Trophoblast cell (in vitro differentiated cells and primary cell): ENCODE measurements at regions not wholly inside any gene's neighbourhood (a gene's known extent, or its start where the extent isn't known, plus 50 kb on each side); places are given as distances from the start of the nearest gene placed in this dataset.

Experiments
- DNase-seq, 2 donors: peaks; one replicate each; pipeline ENCODE4 v3.0.0-alpha.2; 2016
- H2AFZ ChIP-seq: 2 replicates; pipeline ENCODE4 v1.6.1; 2013; ENCODE audit warnings: low read length, moderate library complexity, mild to moderate bottlenecking; ENCODE audit not compliant: insufficient read depth, poor library complexity
- H2AK5ac ChIP-seq: 2 replicates; pipeline ENCODE4 v1.6.1; 2013; ENCODE audit warnings: mild to moderate bottlenecking, low read length
- H2BK120ac ChIP-seq: 2 replicates; pipeline ENCODE4 v1.6.1; 2013; ENCODE audit warnings: low read length, mild to moderate bottlenecking, moderate library complexity; ENCODE audit not compliant: insufficient read depth, poor library complexity
- H2BK12ac ChIP-seq: 2 replicates; pipeline ENCODE4 v1.6.1; 2013; ENCODE audit warnings: mild to moderate bottlenecking, low read length, moderate library complexity
- H2BK5ac ChIP-seq: 2 replicates; pipeline ENCODE4 v1.6.1; 2013; ENCODE audit warnings: low read length, low read depth, moderate library complexity, mild to moderate bottlenecking; ENCODE audit not compliant: poor library complexity
- H3K14ac ChIP-seq: 2 replicates; pipeline ENCODE4 v1.6.1; 2013; ENCODE audit warnings: mild to moderate bottlenecking, low read length
- H3K18ac ChIP-seq: 2 replicates; pipeline ENCODE4 v1.6.1; 2013; ENCODE audit warnings: mild to moderate bottlenecking, low read length
- H3K23ac ChIP-seq: 2 replicates; pipeline ENCODE4 v1.6.1; 2013; ENCODE audit warnings: low read length
- H3K27ac ChIP-seq: 2 replicates; pipeline ENCODE4 v1.5.1; 2013; ENCODE audit warnings: low read depth, mild to moderate bottlenecking, inconsistent platforms, low read length, moderate library complexity
- H3K27me3 ChIP-seq: 2 replicates; pipeline ENCODE4 v1.6.1; 2013; ENCODE audit warnings: inconsistent platforms, mild to moderate bottlenecking, low read length, moderate library complexity; ENCODE audit not compliant: insufficient read depth
- H3K36me3 ChIP-seq, 2 experiments: 1 replicate in 1 of 2; 2 replicates in 1 of 2; pipeline ENCODE4 v1.6.1; 2013; ENCODE audit warnings: low read length in 2 of 2, mild to moderate bottlenecking in 2 of 2, moderate library complexity in 1 of 2; ENCODE audit not compliant: insufficient read depth in 2 of 2, control insufficient read depth in 1 of 2
- H3K4ac ChIP-seq: 2 replicates; pipeline ENCODE4 v1.6.1; 2013; ENCODE audit warnings: low read depth, mild to moderate bottlenecking, low read length, moderate library complexity
- H3K4me1 ChIP-seq, 2 experiments: 1 replicate in 1 of 2; 2 replicates in 1 of 2; pipeline ENCODE4 v1.6.1; 2013; ENCODE audit warnings: low read length in 2 of 2, mild to moderate bottlenecking in 2 of 2, moderate library complexity in 1 of 2; ENCODE audit not compliant: insufficient read depth in 2 of 2, control insufficient read depth in 1 of 2
- H3K4me2 ChIP-seq: 2 replicates; pipeline ENCODE4 v1.6.1; 2013; ENCODE audit warnings: inconsistent platforms, mild to moderate bottlenecking, low read length, moderate library complexity
- H3K4me3 ChIP-seq: 2 replicates; pipeline ENCODE4 v1.5.1; 2013; ENCODE audit warnings: mild to moderate bottlenecking, low read depth, low read length, inconsistent platforms
- H3K79me1 ChIP-seq: one replicate; pipeline ENCODE4 v1.6.1; 2013; ENCODE audit warnings: low read length
- H3K79me2 ChIP-seq: 2 replicates; pipeline ENCODE4 v1.6.1; 2013; ENCODE audit warnings: low read length, mild to moderate bottlenecking; ENCODE audit not compliant: control insufficient read depth, insufficient read depth, poor library complexity
- H3K9ac ChIP-seq: 2 replicates; pipeline ENCODE4 v1.6.1; 2013; ENCODE audit warnings: mild to moderate bottlenecking, low read length
- H3K9me3 ChIP-seq: 2 replicates; pipeline ENCODE4 v1.6.1; 2013; ENCODE audit warnings: low read depth, mild to moderate bottlenecking, control low read depth, inconsistent platforms, low read length; ENCODE audit not compliant: insufficient read depth
- H4K12ac ChIP-seq: 2 replicates; pipeline ENCODE4 v1.6.1; 2013; ENCODE audit warnings: low read depth, mild to moderate bottlenecking, low read length, moderate library complexity
- H4K8ac ChIP-seq: 2 replicates; pipeline ENCODE4 v1.6.1; 2013; ENCODE audit warnings: low read depth, mild to moderate bottlenecking, low read length, moderate library complexity
- H4K91ac ChIP-seq: one replicate; pipeline ENCODE4 v1.6.1; 2013; ENCODE audit warnings: low read depth, mild to moderate bottlenecking, low read length, moderate library complexity
- WGBS: extraction: QIAGEN DNeasy Blood & Tissue Kit; methylation state at CpG from one replicate; pipeline ENCODE4 v1.1.7; 2013; ENCODE audit warnings: missing lambda C conversion rate; ENCODE audit not compliant: insufficient read length, insufficient coverage; ENCODE audit errors: extremely low coverage; 5-methylcytosine and 5-hydroxymethylcytosine counted together

DNA sequence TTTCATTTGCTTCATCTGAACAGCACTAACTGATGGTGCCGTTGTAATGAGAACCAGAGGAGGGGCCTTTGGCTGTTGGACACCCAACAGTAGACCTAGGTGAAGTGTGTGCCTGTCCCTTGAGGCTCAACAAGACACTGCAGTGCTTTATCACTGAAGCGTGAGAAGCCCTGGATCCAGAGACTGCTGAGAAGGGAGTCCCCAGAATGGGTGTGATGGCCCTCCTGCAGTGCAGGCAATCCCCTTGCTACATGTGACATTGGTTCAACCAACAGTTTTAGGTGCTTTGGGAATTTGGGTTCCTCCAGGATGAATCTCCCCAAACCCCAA lies 125.6 kb downstream of the BRD1 start:
- Histone ChIP-seq H3K27ac (no peak overlapping the region), H3K4me3 (no peak overlapping the region), H3K4me2 (no peak overlapping the region), H2BK12ac (no peak overlapping the region), H2BK5ac (no peak overlapping the region), H3K4me1 (no peaks in the 10 kb centered on the region), H4K8ac (no peak overlapping the region), H3K79me1 (no peaks in the 10 kb centered on the region), H3K23ac (no peak overlapping the region), H3K36me3 (no peaks in the 10 kb centered on the region), H3K18ac (no peak overlapping the region), H2AFZ (no peak overlapping the region), H4K91ac (no peak overlapping the region), H2BK120ac (no peak overlapping the region), H3K4ac (no peak overlapping the region), H3K27me3 (no peaks in the 10 kb centered on the region), H3K9me3 (peaks cover 9% of the 10 kb centered on the region), H3K9ac (no peak overlapping the region), H2AK5ac (no peak overlapping the region), H3K14ac (no peak overlapping the region), H4K12ac (no peak overlapping the region), H3K79me2 (no peaks in the 10 kb centered on the region)
- DNase-seq: no peak
- WGBS: no CpG with 5 or more reads among the region's 2 CpGs

DNA sequence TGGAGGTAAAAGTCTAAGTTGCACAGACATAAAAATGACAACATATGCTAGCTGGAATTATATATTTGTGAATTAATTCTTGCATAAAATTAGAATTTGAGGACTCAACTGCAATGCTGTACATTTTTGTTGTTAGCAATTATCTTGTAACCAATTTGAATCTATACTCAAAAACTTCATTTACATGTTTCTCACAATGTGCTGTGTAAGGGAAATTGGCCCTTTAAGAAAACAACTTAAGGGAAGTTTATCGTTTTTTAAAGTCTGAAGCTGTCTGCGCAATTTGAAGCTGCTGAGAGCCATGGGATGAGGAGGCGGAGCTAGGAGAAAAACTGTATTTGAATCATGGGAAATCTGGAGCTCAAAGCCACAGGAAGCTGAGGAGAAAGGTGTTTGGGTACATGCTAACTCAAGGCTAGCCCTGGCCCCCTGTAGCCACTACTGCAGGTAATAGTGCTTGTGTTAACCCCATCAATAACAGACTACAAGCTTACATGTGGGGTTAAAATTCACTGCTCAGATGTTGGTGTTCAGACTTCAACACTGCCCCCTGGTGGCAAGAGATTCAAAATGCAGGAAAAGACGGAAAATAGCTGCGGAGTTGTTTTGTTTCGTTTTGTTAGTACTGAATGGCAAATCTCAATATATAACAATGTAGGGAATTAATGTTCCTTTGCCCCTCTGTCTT lies 126.1 kb downstream of the BRD1 start:
- Histone ChIP-seq H3K4me3 (no peak overlapping the region), H3K27ac (no peak overlapping the region), H3K79me2 (no peaks in the 10 kb centered on the region), H2AFZ (no peak overlapping the region), H3K36me3 (no peaks in the 10 kb centered on the region), H3K23ac (no peak overlapping the region), H3K4me2 (no peak overlapping the region), H2BK120ac (no peak overlapping the region), H3K4ac (no peak overlapping the region), H3K79me1 (no peaks in the 10 kb centered on the region), H3K18ac (no peak overlapping the region), H4K91ac (no peak overlapping the region), H3K27me3 (no peaks in the 10 kb centered on the region), H3K4me1 (no peaks in the 10 kb centered on the region), H4K8ac (no peak overlapping the region), H3K9ac (no peak overlapping the region), H4K12ac (no peak overlapping the region), H2AK5ac (no peak overlapping the region), H2BK12ac (no peak overlapping the region), H3K9me3 (peaks cover 9% of the 10 kb centered on the region), H3K14ac (no peak overlapping the region), H2BK5ac (no peak overlapping the region)
- DNase-seq: no peak
- no CpG with 5 or more reads among the region's 6 CpGs for WGBS

DNA sequence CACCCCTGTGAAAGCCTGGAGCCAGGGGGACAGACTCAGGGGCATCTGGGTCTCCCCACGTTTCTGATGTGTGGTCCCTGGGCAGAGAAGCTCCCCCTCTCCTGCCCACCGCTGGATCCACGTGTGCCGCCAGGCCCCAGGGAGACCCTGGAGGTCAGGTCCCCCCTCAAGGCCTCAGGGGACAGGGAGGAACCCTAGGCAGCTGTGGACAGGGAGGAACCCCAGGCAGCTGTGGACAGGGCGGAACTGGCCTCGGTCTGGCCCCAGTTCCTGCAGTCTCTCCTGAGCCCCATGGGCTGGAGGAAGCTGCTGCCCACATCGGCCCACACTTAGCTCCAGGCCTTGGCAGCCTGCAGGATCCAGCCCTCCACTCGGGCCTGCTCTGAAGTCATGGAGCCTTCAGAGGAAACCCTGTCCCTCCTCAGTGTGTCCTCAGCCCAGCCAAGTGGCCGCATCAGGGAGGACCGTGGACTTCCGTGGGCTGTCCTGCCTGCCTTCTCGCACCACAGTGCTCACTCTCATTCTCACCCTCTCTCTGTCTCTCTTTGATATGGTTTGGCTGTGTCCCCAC lies 127.7 kb downstream of the BRD1 start:
- Histone ChIP-seq H2BK5ac (no peak overlapping the region), H3K14ac (no peak overlapping the region), H2AK5ac (no peak overlapping the region), H2BK120ac (no peak overlapping the region), H3K4me1 (no peaks in the 10 kb centered on the region), H3K27ac (no peak overlapping the region), H4K8ac (no peak overlapping the region), H3K9ac (no peak overlapping the region), H2BK12ac (no peak overlapping the region), H3K23ac (no peak overlapping the region), H3K27me3 (no peaks in the 10 kb centered on the region), H2AFZ (no peak overlapping the region), H3K9me3 (peaks cover 9% of the 10 kb centered on the region), H3K18ac (no peak overlapping the region), H3K4me3 (no peak overlapping the region), H3K79me1 (no peaks in the 10 kb centered on the region), H3K36me3 (no peaks in the 10 kb centered on the region), H4K91ac (no peak overlapping the region), H4K12ac (no peak overlapping the region), H3K4ac (no peak overlapping the region), H3K4me2 (no peak overlapping the region), H3K79me2 (no peaks in the 10 kb centered on the region)
- no CpG with 5 or more reads among the region's 12 CpGs for WGBS
- no peak for DNase-seq

DNA sequence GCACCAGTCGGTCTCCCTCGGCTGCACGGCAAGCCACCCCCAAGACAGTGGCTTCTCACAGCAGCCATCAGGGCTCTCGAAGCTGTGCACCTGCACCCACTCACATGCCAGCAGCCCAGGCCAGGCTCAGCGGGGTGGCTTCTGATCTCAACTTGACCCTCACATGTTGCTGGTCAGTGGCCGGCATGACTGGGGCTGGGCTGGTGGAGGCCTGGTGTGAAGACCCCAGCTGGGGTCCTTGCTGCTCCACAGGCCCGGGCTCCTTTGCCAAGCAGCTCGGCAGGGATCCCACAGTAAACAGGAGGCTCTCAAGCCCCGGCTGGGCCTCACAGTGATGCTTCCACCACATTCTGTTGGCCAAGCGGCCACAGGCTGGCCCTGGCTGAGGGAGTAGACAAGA lies 128.2 kb downstream of the BRD1 start:
- Histone ChIP-seq H2AFZ (no peak overlapping the region), H2BK12ac (no peak overlapping the region)
- DNase-seq: no peak

More for the DNA sequence above, 128.2 kb downstream of the BRD1 start:
- H2BK120ac ChIP-seq: no peak overlapping the region
- no peak overlapping the region for H3K4me2 ChIP-seq
- no peaks in the 10 kb centered on the region for H3K79me1 ChIP-seq
- no peak overlapping the region for H4K12ac ChIP-seq
- H3K36me3 ChIP-seq: no peaks in the 10 kb centered on the region
- no peak overlapping the region for H3K14ac ChIP-seq
- no peak overlapping the region for H4K91ac ChIP-seq
- H2BK5ac ChIP-seq: no peak overlapping the region
- H3K27me3 ChIP-seq: no peaks in the 10 kb centered on the region
- peaks cover 11% of the 10 kb centered on the region for H3K9me3 ChIP-seq
- no peak overlapping the region for H3K23ac ChIP-seq
- H3K4me3 ChIP-seq: no peak overlapping the region
- H3K4me1 ChIP-seq: no peaks in the 10 kb centered on the region
- H2AK5ac ChIP-seq: no peak overlapping the region
- no CpG with 5 or more reads among the region's 10 CpGs for WGBS
- no peak overlapping the region for H3K9ac ChIP-seq
- no peak overlapping the region for H3K4ac ChIP-seq
- no peak overlapping the region for H3K18ac ChIP-seq
- H3K27ac ChIP-seq: no peak overlapping the region
- no peaks in the 10 kb centered on the region for H3K79me2 ChIP-seq
- no peak overlapping the region for H4K8ac ChIP-seq
